DND-41 (cell line): ENCODE measurements at regions not wholly inside any gene's neighbourhood (a gene's known extent, or its start where the extent isn't known, plus 50 kb on each side); places are given as distances from the start of the nearest gene placed in this dataset.

Experiments used
- ATAC-seq: fragments of 200-7000 bp; cut with Tn5 transposase; 3 replicates; pipeline ENCODE4 v1.9.1; 2021; ENCODE audit warnings: low read depth; ENCODE audit not compliant: insufficient read depth
- DNase-seq: peaks from one replicate; pipeline ENCODE4 v3.0.0-alpha.2; 2020
- H2AFZ ChIP-seq: 2 replicates; pipeline ENCODE4 v1.6.0; 2012; ENCODE audit warnings: low read depth, low read length
- H3K27ac ChIP-seq: 2 replicates; pipeline ENCODE4 v1.5.1; 2012; ENCODE audit warnings: low read length, inconsistent platforms
- H3K27me3 ChIP-seq: fragments of 200-600 bp; sonication (generic); 2 replicates; pipeline ENCODE4 v1.6.0; 2012; ENCODE audit warnings: low read length, mild to moderate bottlenecking, inconsistent platforms; ENCODE audit not compliant: insufficient read depth, poor library complexity
- H3K36me3 ChIP-seq: 2 replicates; pipeline ENCODE4 v1.5.1; 2012; ENCODE audit warnings: low read length, inconsistent platforms; ENCODE audit not compliant: insufficient read depth
- H3K4me1 ChIP-seq: 2 replicates; pipeline ENCODE4 v1.5.1; 2012; ENCODE audit warnings: mild to moderate bottlenecking, low read length; ENCODE audit not compliant: insufficient read depth
- H3K4me2 ChIP-seq: 2 replicates; pipeline ENCODE4 v1.6.0; 2012; ENCODE audit warnings: mild to moderate bottlenecking, moderate library complexity, low read length, inconsistent platforms; ENCODE audit not compliant: insufficient read depth
- H3K4me3 ChIP-seq, 2 experiments: fragments of 200-600 bp in 1 of 2; shearing (Covaris generic) in 1 of 2; 2 replicates each; pipeline ENCODE4 v1.5.1; 2012 to 2016; ENCODE audit warnings: inconsistent platforms in 2 of 2, low read length in 2 of 2, mild to moderate bottlenecking in 2 of 2, low read depth in 1 of 2, moderate library complexity in 1 of 2
- H3K79me2 ChIP-seq: 2 replicates; pipeline ENCODE4 v1.6.0; 2012; ENCODE audit warnings: low read length, inconsistent platforms; ENCODE audit not compliant: insufficient read depth
- H3K9ac ChIP-seq: 2 replicates; pipeline ENCODE4 v1.6.0; 2012; ENCODE audit warnings: low read depth, mild to moderate bottlenecking, inconsistent platforms, low read length, moderate library complexity
- H3K9me3 ChIP-seq: 2 replicates; pipeline ENCODE4 v1.5.1; 2012; ENCODE audit warnings: low read length, moderate library complexity, mild to moderate bottlenecking, inconsistent platforms; ENCODE audit not compliant: insufficient read depth, severe bottlenecking
- H4K20me1 ChIP-seq: 2 replicates; pipeline ENCODE4 v1.6.0; 2012; ENCODE audit warnings: low read length; ENCODE audit not compliant: insufficient read depth
- EZH2 ChIP-seq: IDR thresholded peaks from 3 replicates; pipeline ENCODE4 v1.6.1; 2012; ENCODE audit warnings: borderline replicate concordance, low read depth, mild to moderate bottlenecking, moderate library complexity, low read length, inconsistent platforms; ENCODE audit not compliant: severe bottlenecking
- TF ChIP-seq, protein P1 (sequence below): IDR thresholded peaks from 2 replicates; pipeline ENCODE4 v1.5.1; 2012; ENCODE audit warnings: borderline replicate concordance, low read length, moderate library complexity, mild to moderate bottlenecking; ENCODE audit not compliant: poor library complexity, severe bottlenecking; ENCODE audit errors: extremely low read depth

GRCh38 chr6:159555082-159555875 lies 137.8 kb downstream of the SOD2 start:
- no peak overlapping the region for H3K4me3 ChIP-seq
- no peaks in the 10 kb centered on the region for H3K9me3 ChIP-seq
- no peak overlapping the region for H2AFZ ChIP-seq
- no peaks in the 10 kb centered on the region for H3K79me2 ChIP-seq
- no peak overlapping the region for H3K27ac ChIP-seq
- no peak overlapping the region for H3K9ac ChIP-seq
- DNase-seq (no peak), ATAC-seq (no peak)
- H3K4me2 ChIP-seq = no peak overlapping the region
- H3K36me3 ChIP-seq = no peaks in the 10 kb centered on the region
- peaks cover 3% of the 10 kb centered on the region for H3K27me3 ChIP-seq
- no peaks in the 10 kb centered on the region for H4K20me1 ChIP-seq
- TF ChIP-seq, protein P1, sequence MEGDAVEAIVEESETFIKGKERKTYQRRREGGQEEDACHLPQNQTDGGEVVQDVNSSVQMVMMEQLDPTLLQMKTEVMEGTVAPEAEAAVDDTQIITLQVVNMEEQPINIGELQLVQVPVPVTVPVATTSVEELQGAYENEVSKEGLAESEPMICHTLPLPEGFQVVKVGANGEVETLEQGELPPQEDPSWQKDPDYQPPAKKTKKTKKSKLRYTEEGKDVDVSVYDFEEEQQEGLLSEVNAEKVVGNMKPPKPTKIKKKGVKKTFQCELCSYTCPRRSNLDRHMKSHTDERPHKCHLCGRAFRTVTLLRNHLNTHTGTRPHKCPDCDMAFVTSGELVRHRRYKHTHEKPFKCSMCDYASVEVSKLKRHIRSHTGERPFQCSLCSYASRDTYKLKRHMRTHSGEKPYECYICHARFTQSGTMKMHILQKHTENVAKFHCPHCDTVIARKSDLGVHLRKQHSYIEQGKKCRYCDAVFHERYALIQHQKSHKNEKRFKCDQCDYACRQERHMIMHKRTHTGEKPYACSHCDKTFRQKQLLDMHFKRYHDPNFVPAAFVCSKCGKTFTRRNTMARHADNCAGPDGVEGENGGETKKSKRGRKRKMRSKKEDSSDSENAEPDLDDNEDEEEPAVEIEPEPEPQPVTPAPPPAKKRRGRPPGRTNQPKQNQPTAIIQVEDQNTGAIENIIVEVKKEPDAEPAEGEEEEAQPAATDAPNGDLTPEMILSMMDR = no peak
- no peak for TF ChIP-seq EZH2
- no peaks in the 10 kb centered on the region for H3K4me1 ChIP-seq

DNA sequence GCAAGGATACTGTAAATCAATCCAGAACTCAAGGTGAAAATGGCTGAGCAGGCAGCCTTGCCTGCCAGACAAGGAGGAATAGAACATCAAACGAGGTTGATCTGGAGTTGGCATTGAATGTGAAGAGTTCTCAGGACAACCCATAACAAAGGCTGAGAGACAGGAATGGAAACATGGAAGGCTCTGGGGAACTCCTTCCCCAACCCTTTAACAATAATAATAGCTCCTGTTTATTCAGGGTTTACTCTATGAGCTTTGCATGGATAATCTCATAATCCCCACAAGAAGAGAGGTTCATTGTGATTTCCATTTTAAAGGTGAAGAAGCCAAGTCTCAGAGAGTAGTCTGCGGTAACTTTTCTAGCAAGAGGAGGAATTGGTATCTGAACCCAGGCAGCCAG lies 151.7 kb downstream of the SOD2 start:
- Histone ChIP-seq H4K20me1 (no peaks in the 10 kb centered on the region), H3K36me3 (no peaks in the 10 kb centered on the region), H3K27ac (no peak overlapping the region), H3K4me3 (no peak overlapping the region), H3K27me3 (no peaks in the 10 kb centered on the region), H2AFZ (no peak overlapping the region), H3K9ac (no peak overlapping the region), H3K4me1 (no peaks in the 10 kb centered on the region), H3K4me2 (no peak overlapping the region), H3K9me3 (no peaks in the 10 kb centered on the region), H3K79me2 (no peaks in the 10 kb centered on the region)
- no peak for ATAC-seq
- no peak for TF ChIP-seq EZH2
- TF ChIP-seq, protein P1 = no peak
- DNase-seq = no peak

GRCh38 chr6:159540883-159541282 lies 152.2 kb downstream of the SOD2 start:
- Histone ChIP-seq H3K27me3 (peaks cover under 1% of the 10 kb centered on the region), H3K79me2 (no peaks in the 10 kb centered on the region), H3K9ac (no peak overlapping the region), H3K4me3 (no peak overlapping the region), H2AFZ (no peak overlapping the region), H3K9me3 (no peaks in the 10 kb centered on the region), H3K27ac (no peak overlapping the region), H4K20me1 (no peaks in the 10 kb centered on the region), H3K4me2 (no peak overlapping the region), H3K36me3 (no peaks in the 10 kb centered on the region), H3K4me1 (no peaks in the 10 kb centered on the region)
- no peak for DNase-seq
- no peak for TF ChIP-seq EZH2
- TF ChIP-seq, protein P1 = no peak
- no peak for ATAC-seq
